Suprapubic skin (tissue), 4 donors: ENCODE measurements at regions not wholly inside any gene's neighbourhood (a gene's known extent, or its start where the extent isn't known, plus 50 kb on each side); places are given as distances from the start of the nearest gene placed in this dataset.
"Not testable (repeated sequence)": the region's sequence is repeated elsewhere in the genome, so short reads cannot be mapped to it uniquely, and the experiment has no call there.

ENCODE experiments used
- DNase-seq, 2 donors: peaks; one replicate each; pipeline ENCODE4 v3.0.0-alpha.2; 2019; ENCODE audit warnings: low spot score in 2 of 2
- H3K27ac ChIP-seq: fragments of 200-600 bp; sonication (generic); one replicate; pipeline ENCODE4 v1.5.1; 2019
- H3K27me3 ChIP-seq: fragments of 200-600 bp; sonication (generic); one replicate; pipeline ENCODE4 v1.5.1; 2019
- H3K36me3 ChIP-seq: fragments of 200-600 bp; sonication (generic); one replicate; pipeline ENCODE4 v1.5.1; 2019
- H3K4me1 ChIP-seq: fragments of 200-600 bp; sonication (generic); one replicate; pipeline ENCODE4 v1.5.1; 2019
- H3K4me3 ChIP-seq: fragments of 200-600 bp; sonication (generic); one replicate; pipeline ENCODE4 v1.5.1; 2019; ENCODE audit warnings: mild to moderate bottlenecking
- H3K9me3 ChIP-seq: fragments of 200-600 bp; sonication (generic); one replicate; pipeline ENCODE4 v1.5.1; 2019
- CTCF ChIP-seq, 2 donors: fragments of 200-600 bp in 1 of 2; fragments of 450-650 bp in 1 of 2; sonication (generic) in 1 of 2; IDR thresholded peaks; one replicate each; pipeline ENCODE4 v1.5.1; 2016 to 2019; ENCODE audit warnings: antibody characterized with exemption in 2 of 2, mild to moderate bottlenecking in 1 of 2, moderate library complexity in 1 of 2
- EP300 ChIP-seq: sonication (generic); formaldehyde crosslinking; IDR thresholded peaks from one replicate; pipeline ENCODE4 v1.6.1; 2017; ENCODE audit warnings: antibody characterized with exemption
- POLR2A ChIP-seq, 2 donors: fragments of 450-650 bp; IDR thresholded peaks; one replicate each; pipeline ENCODE4 v1.6.1; 2017; ENCODE audit warnings: antibody characterized with exemption in 2 of 2, mild to moderate bottlenecking in 2 of 2, moderate library complexity in 2 of 2
- POLR2AphosphoS5 ChIP-seq, 3 donors: sonication (generic); formaldehyde crosslinking; IDR thresholded peaks; one replicate each; pipeline ENCODE4 v1.6.1; 2017; ENCODE audit warnings: antibody characterized with exemption in 3 of 3
- WGBS: methylation state at CpG from one replicate; pipeline ENCODE4 v1.1.5; 2018; 5-methylcytosine and 5-hydroxymethylcytosine counted together

- no peak for TF ChIP-seq POLR2AphosphoS5 (IDR thresholded peaks at IDR 0.05)
- no peak for TF ChIP-seq CTCF (IDR thresholded peaks at IDR 0.05)
- no peak for TF ChIP-seq EP300
- TF ChIP-seq POLR2A (IDR thresholded peaks at IDR 0.05) = no peak
- H3K27me3 ChIP-seq = no peaks in the 10 kb centered on the region
- H3K27ac ChIP-seq = no peak overlapping the region
- DNase-seq = no peak
- no peaks in the 10 kb centered on the region for H3K9me3 ChIP-seq
- H3K36me3 ChIP-seq = no peaks in the 10 kb centered on the region
- 35% methylated on average over 1 of the region's 1 CpG for WGBS
- no peaks in the 10 kb centered on the region for H3K4me1 ChIP-seq
- H3K4me3 ChIP-seq = no peak overlapping the region
These were observed 866.4 kb downstream of the PLOD2 start for GRCh38 chr3:145294572-145294971.

- Histone ChIP-seq H3K4me3 (no peak overlapping the region), H3K36me3 (no peaks in the 10 kb centered on the region), H3K9me3 (no peaks in the 10 kb centered on the region), H3K27ac (no peak overlapping the region), H3K4me1 (no peaks in the 10 kb centered on the region), H3K27me3 (no peaks in the 10 kb centered on the region)
- DNase-seq = no peak
- TF ChIP-seq EP300 = no peak
These were observed 853.7 kb downstream of the PLOD2 start for GRCh38 chr3:145307272-145307671.

GRCh38 chr3:145313751-145314150 lies 847.2 kb downstream of the PLOD2 start:
- H3K4me3 ChIP-seq = no peak overlapping the region

GRCh38 chr3:145316253-145316652 lies 844.7 kb downstream of the PLOD2 start:
- H3K9me3 ChIP-seq, H3K4me1 ChIP-seq, H3K27me3 ChIP-seq, H3K36me3 ChIP-seq, DNase-seq, H3K27ac ChIP-seq, H3K4me3 ChIP-seq: not testable (repeated sequence)
- WGBS = 36% methylated on average over 4 of the region's 4 CpGs

More at GRCh38 chr3:145313751-145314150, 847.2 kb downstream of the PLOD2 start:
- Histone ChIP-seq H3K9me3 (no peaks in the 10 kb centered on the region), H3K27me3 (no peaks in the 10 kb centered on the region), H3K4me1 (no peaks in the 10 kb centered on the region), H3K27ac (no peak overlapping the region), H3K36me3 (no peaks in the 10 kb centered on the region)
- DNase-seq = no peak
- 83% methylated on average over 2 of the region's 2 CpGs for WGBS
- TF ChIP-seq POLR2A (IDR thresholded peaks at IDR 0.05) (no peak), EP300 (no peak)

- no peaks in the 10 kb centered on the region for H3K4me1 ChIP-seq
- H3K9me3 ChIP-seq = no peaks in the 10 kb centered on the region
- TF ChIP-seq EP300 = no peak
- TF ChIP-seq POLR2A (IDR thresholded peaks at IDR 0.05) = no peak
- TF ChIP-seq POLR2AphosphoS5 (IDR thresholded peaks at IDR 0.05) = no peak
- no peak for TF ChIP-seq CTCF (IDR thresholded peaks at IDR 0.05)
These were observed 834.3 kb downstream of the PLOD2 start for GRCh38 chr3:145326666-145327065.

GRCh38 chr3:145333427-145333826 lies 827.6 kb downstream of the PLOD2 start:
- not testable (repeated sequence) for DNase-seq, H3K27ac ChIP-seq, H3K9me3 ChIP-seq, H3K27me3 ChIP-seq, H3K4me1 ChIP-seq, H3K4me3 ChIP-seq, H3K36me3 ChIP-seq
- WGBS = 100% methylated on average over 1 of the region's 31 CpGs

More at GRCh38 chr3:145326666-145327065, 834.3 kb downstream of the PLOD2 start:
- H3K36me3 ChIP-seq = no peaks in the 10 kb centered on the region
- no peaks in the 10 kb centered on the region for H3K27me3 ChIP-seq
- no peak for DNase-seq
- H3K4me3 ChIP-seq = no peak overlapping the region
- H3K27ac ChIP-seq = no peak overlapping the region
- 35% methylated on average over 1 of the region's 1 CpG for WGBS

- no peak for DNase-seq
- Histone ChIP-seq H3K27ac (no peak overlapping the region), H3K4me3 (no peak overlapping the region), H3K27me3 (no peaks in the 10 kb centered on the region), H3K4me1 (no peaks in the 10 kb centered on the region), H3K36me3 (no peaks in the 10 kb centered on the region), H3K9me3 (no peaks in the 10 kb centered on the region)
- WGBS = 83% methylated on average over 12 of the region's 13 CpGs
- TF ChIP-seq CTCF (IDR thresholded peaks at IDR 0.05) = no peak
- TF ChIP-seq POLR2AphosphoS5 (IDR thresholded peaks at IDR 0.05) = no peak
- TF ChIP-seq EP300 = no peak
- TF ChIP-seq POLR2A (IDR thresholded peaks at IDR 0.05) = no peak
These were observed 827.1 kb downstream of the PLOD2 start for GRCh38 chr3:145333931-145334330.
